ENCODE measurements at regions not wholly inside any gene's neighbourhood (a gene's known extent, or its start where the extent isn't known, plus 50 kb on each side); places are given as distances from the start of the nearest gene placed in this dataset.

DNA sequence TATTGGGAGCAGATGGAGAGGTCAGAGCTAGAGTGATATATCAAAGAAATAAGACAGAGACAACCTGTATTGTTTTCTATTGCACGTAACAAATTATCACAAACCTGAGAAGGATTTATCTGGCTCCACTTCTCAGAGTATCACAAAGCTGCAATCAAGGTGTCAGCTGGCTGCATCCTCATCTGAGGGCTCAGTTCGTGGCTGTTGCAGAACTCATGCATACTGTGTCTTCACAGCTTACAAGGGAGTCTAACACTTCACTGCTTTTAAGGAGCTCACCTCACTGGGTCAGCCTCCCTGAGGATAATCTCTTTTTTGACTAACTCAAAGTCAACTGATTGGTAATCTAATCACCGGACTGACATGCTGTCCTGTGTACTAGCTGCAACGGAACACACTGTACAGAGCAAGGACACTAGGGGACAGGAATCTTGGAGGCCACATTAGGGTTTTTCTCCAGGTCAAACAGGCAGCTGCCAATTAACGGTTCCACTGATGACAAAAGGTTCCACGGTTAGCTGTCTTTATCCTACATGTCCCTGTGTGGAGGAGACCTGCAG is 1006.8 kb upstream of the SEMA6D start:
- no peak for DNase-seq (ENCODE audit: low spot score)

DNA sequence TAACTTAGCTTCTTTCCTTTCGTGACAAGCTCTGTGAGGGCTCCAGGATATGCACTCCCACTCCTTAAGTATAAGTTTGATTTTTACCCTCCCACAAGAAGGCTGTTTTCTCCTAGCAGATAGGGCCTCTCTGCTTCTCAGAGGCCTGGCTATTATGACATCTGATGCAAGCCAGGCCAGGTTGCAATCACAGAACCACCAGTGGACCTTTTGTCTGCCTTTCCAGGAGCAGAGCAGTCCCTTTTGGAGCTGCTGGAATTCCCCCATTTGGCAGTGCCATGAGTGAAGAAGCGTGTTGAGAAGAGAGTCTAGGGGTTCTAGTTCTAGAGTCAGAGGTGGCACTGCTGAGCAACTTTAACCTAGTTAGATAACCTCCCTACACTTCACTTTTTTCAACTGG is 1004.3 kb upstream of the SEMA6D start:
- DNase-seq (ENCODE audit: low spot score), result no peak

GRCh38 chr15:46714950-46715349 is 1002.4 kb upstream of the SEMA6D start:
- no peak for DNase-seq (ENCODE audit: low spot score)

DNA sequence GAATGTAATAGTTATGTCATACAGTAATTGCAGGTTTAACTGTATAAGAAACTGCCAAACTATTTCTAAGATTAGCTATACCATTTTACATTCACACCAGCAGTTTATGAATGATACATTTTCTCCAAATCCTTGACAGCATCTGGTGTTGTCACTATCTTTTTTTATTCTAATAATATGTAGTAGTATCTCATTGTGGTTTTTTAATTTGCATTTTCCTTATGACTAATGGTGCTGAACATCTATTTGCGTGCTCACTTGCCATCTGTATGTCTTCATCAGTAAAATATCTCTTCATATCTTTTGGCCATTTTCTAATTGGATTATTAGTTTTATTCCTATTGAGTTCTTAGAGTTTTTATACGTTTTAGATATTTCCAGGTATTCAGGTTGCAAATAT is 994.0 kb upstream of the SEMA6D start:
- no peak for DNase-seq (ENCODE audit: low spot score)

DNA sequence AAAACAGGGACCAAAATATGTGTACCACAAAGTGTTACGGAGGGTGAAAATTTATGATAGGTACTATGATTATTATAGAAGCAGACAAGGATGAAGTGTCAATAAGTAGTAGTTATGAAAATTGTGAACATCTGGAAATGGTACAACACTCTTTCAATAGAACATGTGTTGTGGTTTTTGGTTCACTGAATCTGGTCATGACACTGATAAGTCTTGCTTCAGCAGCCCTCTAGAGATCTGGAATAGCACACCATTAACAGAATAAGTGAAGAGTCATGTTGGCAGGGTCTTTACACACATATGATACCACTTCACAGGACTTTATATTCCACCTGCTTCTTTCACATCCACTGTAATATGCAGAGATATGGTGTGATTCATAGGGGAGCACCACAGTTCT is 985.2 kb upstream of the SEMA6D start:
- no peak for DNase-seq (ENCODE audit: low spot score)

DNA sequence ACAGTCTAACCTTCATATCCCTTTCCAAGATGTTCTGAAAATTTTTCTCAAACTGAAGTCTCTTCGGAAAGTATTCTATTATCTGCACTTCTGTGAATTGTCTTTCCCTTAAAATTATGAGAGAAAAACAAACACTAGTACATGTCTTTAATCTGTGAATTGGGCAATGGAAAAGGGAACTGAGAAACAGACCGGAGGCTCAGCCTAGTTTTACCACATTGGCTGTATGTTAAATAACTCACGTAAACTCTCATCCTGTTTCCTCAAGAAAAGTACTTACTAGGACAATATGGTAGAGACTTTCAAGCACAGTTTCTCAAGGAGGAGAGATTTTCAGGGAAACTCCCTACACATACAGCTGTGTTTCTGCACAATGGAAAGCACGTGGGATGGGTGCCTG is 982.2 kb upstream of the SEMA6D start:
- DNase-seq (ENCODE audit: low spot score), result no peak

- DNase-seq (ENCODE audit: low spot score), result no peak
Measured at GRCh38 chr15:46751303-46751702, 966.0 kb upstream of the SEMA6D start.

GRCh38 chr15:46753946-46754345 is 963.4 kb upstream of the SEMA6D start:
- DNase-seq (ENCODE audit: low spot score), result no peak

DNA sequence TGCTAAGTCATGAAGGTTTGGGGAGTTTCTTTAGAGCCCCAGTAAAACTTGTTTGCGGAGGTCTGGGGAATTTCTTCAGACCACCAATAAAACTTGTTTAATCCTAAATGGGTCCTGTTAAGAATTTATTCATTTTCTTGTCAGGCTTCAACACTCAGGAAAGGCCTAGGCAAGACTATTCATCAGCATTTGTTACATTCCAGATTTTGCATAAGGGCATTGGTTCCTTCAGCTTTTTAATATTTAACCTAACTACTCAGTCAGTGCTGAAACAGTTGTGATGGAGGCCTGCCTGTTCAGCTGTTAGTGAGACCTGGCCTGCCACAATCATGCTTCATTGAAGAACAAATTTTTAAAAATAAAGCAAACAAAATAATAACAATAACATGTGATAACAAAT is 954.2 kb upstream of the SEMA6D start:
- no peak for DNase-seq (ENCODE audit: low spot score)

GRCh38 chr15:46764851-46765250 is 952.5 kb upstream of the SEMA6D start:
- DNase-seq (ENCODE audit: low spot score), result no peak

DNA sequence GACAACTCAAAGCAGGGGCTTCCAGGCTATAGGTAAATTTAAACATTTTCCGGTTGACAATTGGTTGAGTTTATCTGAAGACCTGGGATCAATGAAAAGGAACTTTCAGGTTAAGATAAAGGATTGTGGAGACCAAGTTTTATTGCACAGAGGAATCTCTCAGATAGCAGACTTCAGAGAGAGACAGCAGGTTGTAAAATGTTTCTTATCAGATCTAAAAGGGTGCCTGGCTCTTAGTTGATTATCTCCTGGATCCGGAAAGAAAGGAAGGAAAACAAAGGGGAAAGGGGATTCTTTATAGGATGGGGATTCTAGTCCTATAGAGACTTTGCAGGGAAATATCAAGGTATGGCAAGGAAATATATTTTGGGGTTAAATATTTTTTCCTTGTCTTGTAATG is 951.3 kb upstream of the SEMA6D start:
- DNase-seq (ENCODE audit: low spot score), result no peak

DNA sequence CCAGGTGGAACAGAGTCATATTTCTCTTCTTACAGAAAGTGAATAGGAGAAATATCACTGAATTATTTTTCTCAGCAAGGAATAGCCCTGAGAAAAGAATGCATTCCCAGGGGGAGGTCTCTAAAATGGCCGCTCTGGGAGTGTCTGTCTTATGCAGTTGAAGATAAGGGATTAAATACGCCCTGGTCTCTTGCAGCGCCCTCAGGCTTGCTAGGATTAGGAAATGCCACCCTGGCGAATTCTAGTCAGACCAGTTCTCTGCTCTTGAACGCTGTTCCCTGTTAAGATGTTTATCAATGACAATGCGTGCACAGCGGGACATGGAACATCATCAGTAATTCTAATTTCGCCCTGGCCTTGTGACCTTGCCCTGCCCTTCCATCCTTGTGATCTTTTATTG is 949.0 kb upstream of the SEMA6D start:
- DNase-seq (ENCODE audit: low spot score), result no peak

GRCh38 chr15:46773016-46773415 is 944.3 kb upstream of the SEMA6D start:
- no peak for DNase-seq (ENCODE audit: low spot score)

DNA sequence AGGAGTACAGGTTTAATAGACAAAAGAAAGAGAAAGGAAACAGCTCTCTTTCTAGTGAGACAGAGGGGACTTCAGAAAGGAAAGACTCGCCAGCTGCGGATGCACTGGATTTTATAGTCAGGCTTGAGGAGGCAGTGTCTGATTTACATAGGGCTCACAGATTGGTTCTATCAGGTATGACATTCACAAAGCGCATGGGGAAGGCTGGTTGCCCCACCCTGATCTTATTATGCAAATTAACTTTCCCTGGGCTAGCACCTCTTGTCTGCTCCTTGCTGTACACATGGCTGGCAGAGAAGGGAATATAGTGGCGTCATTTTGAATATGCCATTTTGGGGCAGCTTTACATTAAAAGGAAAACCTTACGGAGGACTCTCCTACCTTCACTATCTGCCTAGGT is 938.4 kb upstream of the SEMA6D start:
- no peak for DNase-seq (ENCODE audit: low spot score)

GRCh38 chr15:46786590-46787285 is 930.6 kb upstream of the SEMA6D start:
- DNase-seq (ENCODE audit: low spot score), result no peak

GRCh38 chr15:46795685-46796084 is 921.6 kb upstream of the SEMA6D start:
- DNase-seq (ENCODE audit: low spot score), result no peak

DNA sequence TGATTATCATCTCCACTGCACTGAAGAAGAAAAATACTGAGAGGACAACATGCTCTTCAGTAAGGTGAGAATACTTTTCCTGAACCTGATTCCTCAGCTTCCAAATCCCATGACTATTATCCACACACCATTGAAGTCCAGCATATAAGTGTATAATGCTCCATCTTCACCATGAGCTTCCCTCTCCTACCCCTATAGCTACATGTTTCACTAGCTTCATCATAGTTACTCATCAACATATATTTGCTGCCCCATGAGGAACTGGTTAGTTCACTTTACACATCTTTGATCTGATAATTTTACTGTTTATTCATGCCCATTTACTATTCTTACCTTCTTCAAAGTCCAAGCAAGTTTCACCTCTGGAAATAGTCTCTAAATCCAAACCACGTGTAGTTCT is 908.5 kb upstream of the SEMA6D start:
- DNase-seq (ENCODE audit: low spot score), result no peak

DNA sequence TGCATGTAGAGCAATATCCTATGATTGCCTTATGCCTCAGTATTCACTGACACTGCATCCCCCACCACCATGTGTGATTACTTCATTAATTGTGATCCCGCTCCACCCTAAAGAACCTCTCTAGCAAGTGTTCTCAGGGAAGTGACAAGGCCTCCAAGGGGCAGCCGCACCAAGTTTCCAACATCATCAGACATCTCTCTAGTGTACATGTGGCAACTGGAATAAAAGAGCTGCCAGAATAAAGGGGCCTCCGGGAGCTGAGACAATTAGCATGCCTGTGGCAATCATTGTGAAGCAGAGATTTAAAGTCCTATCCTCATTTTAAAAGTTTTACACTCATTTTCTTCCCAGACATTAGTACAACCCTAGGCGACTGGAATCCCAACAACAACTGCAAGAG is 902.1 kb upstream of the SEMA6D start:
- DNase-seq (ENCODE audit: low spot score), result no peak

GRCh38 chr15:46815765-46816164 is 901.5 kb upstream of the SEMA6D start:
- DNase-seq (ENCODE audit: low spot score), result no peak

DNA sequence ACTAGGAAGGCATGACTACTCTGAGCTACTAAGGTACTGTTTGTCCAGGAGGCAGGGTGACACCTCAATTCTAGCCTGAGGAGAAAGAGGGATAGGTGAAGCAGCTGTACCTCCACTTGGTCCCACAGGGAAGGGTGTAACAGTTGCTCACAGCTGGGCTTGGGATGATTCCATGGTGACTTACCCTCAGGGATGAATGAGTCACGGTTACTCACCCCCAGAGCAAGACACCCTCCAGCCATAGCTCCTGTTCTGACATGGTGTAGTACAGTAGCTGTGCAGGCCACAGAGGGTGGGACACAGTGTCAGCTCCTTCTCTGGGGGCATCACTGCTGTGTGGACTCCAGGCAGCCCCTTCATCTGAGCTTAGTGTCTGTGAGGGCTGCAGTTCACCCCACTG is 868.6 kb upstream of the SEMA6D start:
- no peak for DNase-seq (ENCODE audit: low spot score)

GRCh38 chr15:46853600-46853999 is 863.7 kb upstream of the SEMA6D start:
- DNase-seq (ENCODE audit: low spot score), result no peak

DNA sequence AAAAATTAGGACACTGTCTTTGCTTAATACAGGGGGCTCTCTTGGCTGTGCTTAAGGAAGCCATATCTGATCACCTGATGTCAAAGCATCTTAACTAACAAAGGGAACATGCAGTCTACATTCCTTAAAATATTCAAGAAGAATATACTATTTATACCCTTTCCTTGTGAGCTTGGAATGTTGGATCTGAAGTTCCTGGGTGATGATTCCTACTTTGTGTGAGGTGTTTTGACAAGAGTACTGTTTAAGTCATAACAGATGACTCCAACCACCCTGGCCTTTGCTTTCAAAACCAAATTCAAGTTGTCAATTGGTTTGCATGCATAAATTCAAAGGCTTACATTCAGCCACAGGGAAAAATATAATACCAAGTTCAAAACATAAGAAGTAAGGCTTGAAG is 862.7 kb upstream of the SEMA6D start:
- no peak for DNase-seq (ENCODE audit: low spot score)

GRCh38 chr15:46855388-46855787 is 861.9 kb upstream of the SEMA6D start:
- no peak for DNase-seq (ENCODE audit: low spot score)

GRCh38 chr15:46856839-46857502 is 860.3 kb upstream of the SEMA6D start:
- DNase-seq (ENCODE audit: low spot score), result no peak
